Iris pigment epithelial cell (primary cell): ENCODE measurements at regions not wholly inside any gene's neighbourhood (a gene's known extent, or its start where the extent isn't known, plus 50 kb on each side); places are given as distances from the start of the nearest gene placed in this dataset.
A peak's percentile ranks its signal among the peaks of the same experiment; 100 is the strongest.

Experiments
- DNase-seq: peaks from one replicate; pipeline ENCODE4 v3.0.0-alpha.2; 2011; ENCODE audit warnings: low read depth

- DNase-seq, result no peak
These were observed 197.3 kb downstream of the PTEN start for GRCh38 chr10:88060762-88061161.

- no peak for DNase-seq
These were observed 199.0 kb downstream of the PTEN start for GRCh38 chr10:88062385-88062784.

GRCh38 chr10:88062798-88063472 is 199.5 kb downstream of the PTEN start:
- peak; percentile 85 for DNase-seq

DNA sequence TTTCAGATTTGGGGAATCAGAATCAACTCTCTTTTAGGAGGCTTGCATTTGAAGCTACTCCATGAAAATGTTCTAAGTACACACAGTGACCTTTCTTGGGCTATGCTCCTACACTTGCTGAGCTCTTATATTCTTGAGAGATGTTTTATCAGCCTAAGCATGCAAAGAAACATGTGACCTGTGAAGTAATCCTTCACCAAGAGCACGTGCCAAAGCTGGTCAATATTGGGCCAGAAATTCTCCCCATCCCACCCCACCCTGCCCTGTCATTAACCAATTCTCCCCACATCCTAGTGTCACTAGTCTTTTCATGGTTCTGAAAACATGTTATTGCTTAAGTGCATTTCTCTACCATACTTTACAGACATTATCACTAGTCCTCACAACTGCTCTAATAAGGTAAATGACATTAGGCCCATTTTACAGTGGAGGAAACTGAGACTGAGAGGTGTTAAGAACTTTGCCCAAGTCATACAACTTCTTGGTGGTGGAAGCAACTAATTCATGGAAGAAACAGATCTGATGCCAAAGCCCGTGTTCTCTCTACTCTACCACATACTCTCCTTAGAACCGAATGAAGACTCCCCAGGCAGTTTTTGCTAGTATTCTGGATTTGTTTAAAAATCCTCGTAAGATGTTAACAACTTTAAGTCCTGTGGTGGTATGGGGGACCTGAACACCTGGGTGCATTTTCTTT is 200.6 kb downstream of the PTEN start:
- DNase-seq, result no peak

DNA sequence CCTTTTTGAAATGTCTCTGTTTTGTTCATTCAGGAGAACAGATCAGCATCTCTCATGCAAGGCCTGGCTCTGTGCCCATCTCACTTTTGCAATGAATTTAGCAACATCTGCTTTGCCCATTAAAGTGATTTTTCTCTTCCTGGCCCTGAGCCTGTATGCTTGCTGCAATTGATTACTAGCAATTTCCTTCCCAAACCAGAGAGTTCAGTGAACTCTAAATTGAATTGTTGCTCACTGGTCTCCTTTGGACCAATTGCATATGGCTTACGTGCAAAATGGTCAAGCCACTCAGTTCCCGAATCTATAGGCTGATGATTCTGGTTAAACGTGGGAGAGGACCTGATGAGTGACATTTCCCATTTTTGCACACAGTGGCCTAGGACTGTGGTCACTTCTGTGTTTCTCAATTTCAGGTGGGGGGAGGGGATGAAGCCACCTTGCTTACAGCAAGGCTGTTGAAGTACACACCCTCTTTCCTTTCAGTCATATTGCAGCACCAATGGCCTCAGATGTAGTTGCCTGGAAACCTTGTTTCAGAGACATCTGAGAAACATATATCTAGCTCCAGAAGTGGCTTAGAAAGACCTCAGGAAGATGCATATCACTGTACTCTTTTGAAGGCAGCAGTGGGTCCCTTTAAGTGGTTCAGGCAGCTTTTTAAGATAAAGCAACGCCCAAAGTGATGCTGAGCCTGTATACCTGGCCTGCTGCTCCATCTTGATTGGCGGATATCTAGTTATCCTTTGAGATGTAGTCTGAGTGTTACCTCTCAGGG is 201.4 kb downstream of the PTEN start:
- peak; percentile 72 for DNase-seq

GRCh38 chr10:88065383-88066049 is 202.1 kb downstream of the PTEN start:
- DNase-seq, result no peak

- DNase-seq, result no peak
These were observed 202.9 kb downstream of the PTEN start for GRCh38 chr10:88066319-88066718.

GRCh38 chr10:88066876-88067275 is 203.5 kb downstream of the PTEN start:
- DNase-seq, result no peak

DNA sequence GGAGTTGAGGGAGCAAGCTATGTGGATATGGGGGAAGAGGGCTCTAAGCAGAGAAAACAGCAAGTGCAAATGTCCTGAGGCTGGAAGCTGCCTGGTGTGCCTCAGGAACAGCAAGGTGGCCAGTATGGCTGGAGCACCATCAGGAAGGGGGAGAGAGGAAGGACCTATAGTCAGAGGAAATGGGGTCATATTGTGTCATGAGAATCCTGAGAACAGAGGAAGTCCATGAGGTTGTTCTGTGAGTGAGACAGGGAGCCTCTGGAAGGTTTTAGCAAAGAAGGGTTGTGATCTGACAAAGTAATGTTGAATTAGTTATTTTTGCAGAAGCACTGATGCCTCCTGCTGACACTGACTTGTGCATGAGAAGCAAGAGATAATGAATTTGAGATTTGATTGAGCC is 204.3 kb downstream of the PTEN start:
- DNase-seq, result no peak

DNA sequence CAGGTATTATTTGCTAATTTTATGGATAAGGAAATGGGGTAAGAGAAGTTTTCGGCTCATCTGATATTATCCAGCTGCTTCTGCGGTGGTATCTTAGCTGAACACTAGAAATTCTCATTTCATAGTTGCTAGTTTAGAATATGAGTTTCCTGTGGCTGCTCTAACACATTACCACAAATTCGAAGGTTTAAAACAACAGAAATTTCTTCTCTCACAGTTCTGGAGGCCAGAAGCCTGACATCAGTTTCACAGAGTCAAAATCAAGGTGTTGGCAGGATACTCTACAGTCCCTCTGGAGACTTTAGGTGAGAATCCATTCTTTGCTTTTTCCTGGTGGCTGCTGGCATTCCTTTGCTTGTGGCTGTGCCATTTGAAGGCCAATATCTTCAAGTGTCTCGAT is 205.9 kb downstream of the PTEN start:
- DNase-seq, result no peak

- peak; percentile 66 for DNase-seq
These were observed 206.9 kb downstream of the PTEN start for GRCh38 chr10:88070080-88070880.

DNA sequence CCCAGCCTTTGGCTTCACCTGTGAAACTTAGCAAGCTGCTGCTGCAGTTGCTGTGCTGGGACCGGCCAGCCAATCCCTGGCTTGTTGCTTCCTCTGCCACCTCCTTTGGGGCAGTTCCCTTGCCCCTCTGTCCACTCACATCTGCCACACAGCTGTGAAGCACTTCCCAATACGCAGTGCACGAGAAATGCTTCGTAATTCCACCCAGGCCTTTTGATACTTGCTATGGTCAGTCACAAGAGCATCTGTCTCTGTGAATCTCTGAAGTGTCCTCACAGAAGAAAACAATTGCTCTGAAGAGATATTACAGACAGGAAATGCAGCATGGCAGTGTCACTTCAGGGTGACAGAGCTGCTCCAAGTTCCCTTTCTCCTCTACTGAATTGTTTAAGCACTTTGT is 208.5 kb downstream of the PTEN start:
- DNase-seq, result no peak

GRCh38 chr10:88073682-88074081 is 210.3 kb downstream of the PTEN start:
- no peak for DNase-seq

DNA sequence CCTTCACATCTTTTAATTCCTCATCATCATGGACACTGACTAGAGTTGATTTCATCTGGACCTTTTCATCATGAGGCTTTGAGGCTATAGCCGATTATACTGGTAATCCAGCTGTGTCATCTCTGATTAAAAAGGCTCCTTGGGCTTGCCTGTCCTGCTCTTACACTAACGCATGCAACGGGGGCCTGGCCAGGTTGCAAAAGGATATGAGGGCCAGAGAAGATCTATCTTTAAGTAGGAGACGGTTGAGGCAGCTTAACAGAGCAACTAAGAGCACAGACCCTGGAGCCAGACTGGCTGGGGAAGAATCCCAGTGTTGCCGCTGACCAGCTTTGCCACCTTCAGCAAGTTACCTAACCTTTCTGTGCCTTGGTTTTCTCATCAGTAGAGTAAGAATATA is 211.5 kb downstream of the PTEN start:
- DNase-seq, result no peak

GRCh38 chr10:88076027-88076880 is 212.8 kb downstream of the PTEN start:
- no peak for DNase-seq

DNA sequence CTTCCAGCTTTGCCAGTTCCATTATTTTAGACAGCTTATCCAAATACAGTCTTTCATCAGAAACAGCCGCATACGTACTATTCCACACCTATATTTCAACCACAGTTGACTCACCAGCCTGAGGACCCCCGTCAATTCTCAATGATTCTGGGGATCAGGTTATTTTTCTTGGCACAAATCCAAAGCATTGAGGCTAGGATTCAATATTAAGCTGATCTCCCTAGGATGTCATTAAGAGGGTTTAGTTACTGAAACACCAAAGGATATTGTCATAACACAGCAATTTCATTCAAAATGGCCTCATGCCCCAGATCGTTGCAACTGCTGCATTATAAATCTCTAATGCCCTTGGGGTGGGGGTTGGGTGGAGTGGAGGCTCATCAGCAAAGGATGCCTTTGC is 214.6 kb downstream of the PTEN start:
- DNase-seq, result no peak

GRCh38 chr10:88080213-88080612 is 216.8 kb downstream of the PTEN start:
- DNase-seq, result peak; percentile 71

- no peak for DNase-seq
These were observed 218.1 kb downstream of the PTEN start for GRCh38 chr10:88081457-88082054.

GRCh38 chr10:88082391-88082790 is 219.0 kb downstream of the PTEN start:
- DNase-seq, result no peak
